Stomach (tissue), 4 donors: ENCODE measurements at regions not wholly inside any gene's neighbourhood (a gene's known extent, or its start where the extent isn't known, plus 50 kb on each side); places are given as distances from the start of the nearest gene placed in this dataset.

Experiments used
- EP300 ChIP-seq: sonication (generic); formaldehyde crosslinking; IDR thresholded peaks from one replicate; pipeline ENCODE4 v1.6.1; 2017; ENCODE audit warnings: antibody characterized with exemption
- POLR2A ChIP-seq, 4 donors: fragments of 450-650 bp; IDR thresholded peaks; one replicate each; pipeline ENCODE4 v1.6.1; 2016; ENCODE audit warnings: antibody characterized with exemption in 4 of 4, control low read depth in 2 of 4, mild to moderate bottlenecking in 1 of 4, moderate library complexity in 1 of 4
- POLR2AphosphoS5 ChIP-seq, 3 donors: sonication (generic); formaldehyde crosslinking; IDR thresholded peaks; one replicate each; pipeline ENCODE4 v1.6.1; 2016; ENCODE audit warnings: antibody characterized with exemption in 3 of 3
- TF ChIP-seq, protein P1 (sequence below), 7 experiments: fragments of 450-650 bp in 4 of 7; fragments of 200-600 bp in 3 of 7; sonication (generic) in 3 of 7; IDR thresholded peaks; one replicate each; pipeline ENCODE4 v1.5.1; 2016 to 2019; ENCODE audit warnings: antibody characterized with exemption in 7 of 7, control low read depth in 2 of 7, mild to moderate bottlenecking in 1 of 7

DNA sequence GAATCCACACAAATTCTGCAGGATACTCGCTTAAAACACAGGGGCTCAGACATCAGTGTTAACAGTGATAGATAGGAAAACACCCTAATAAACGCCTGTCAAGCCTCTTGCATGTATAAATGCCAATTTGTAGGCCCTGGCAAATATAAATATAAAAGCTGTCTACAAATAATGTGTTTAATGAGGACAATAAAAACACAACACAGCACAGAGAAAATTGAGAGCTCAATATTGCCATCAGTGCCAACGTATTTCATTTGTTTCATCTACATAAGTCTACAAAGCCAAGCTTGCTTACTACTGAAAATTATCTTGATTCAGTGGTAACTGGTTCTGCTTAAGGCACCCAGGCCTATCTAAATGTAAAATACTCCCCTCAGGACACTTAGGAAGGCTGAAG lies 1387.0 kb upstream of the TENM4 start:
- no peak for TF ChIP-seq POLR2AphosphoS5 (IDR thresholded peaks at IDR 0.05)
- TF ChIP-seq, protein P1, sequence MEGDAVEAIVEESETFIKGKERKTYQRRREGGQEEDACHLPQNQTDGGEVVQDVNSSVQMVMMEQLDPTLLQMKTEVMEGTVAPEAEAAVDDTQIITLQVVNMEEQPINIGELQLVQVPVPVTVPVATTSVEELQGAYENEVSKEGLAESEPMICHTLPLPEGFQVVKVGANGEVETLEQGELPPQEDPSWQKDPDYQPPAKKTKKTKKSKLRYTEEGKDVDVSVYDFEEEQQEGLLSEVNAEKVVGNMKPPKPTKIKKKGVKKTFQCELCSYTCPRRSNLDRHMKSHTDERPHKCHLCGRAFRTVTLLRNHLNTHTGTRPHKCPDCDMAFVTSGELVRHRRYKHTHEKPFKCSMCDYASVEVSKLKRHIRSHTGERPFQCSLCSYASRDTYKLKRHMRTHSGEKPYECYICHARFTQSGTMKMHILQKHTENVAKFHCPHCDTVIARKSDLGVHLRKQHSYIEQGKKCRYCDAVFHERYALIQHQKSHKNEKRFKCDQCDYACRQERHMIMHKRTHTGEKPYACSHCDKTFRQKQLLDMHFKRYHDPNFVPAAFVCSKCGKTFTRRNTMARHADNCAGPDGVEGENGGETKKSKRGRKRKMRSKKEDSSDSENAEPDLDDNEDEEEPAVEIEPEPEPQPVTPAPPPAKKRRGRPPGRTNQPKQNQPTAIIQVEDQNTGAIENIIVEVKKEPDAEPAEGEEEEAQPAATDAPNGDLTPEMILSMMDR (IDR thresholded peaks at IDR 0.05), result no peak
- TF ChIP-seq EP300, result no peak
- no peak for TF ChIP-seq POLR2A (IDR thresholded peaks at IDR 0.05)
